OCI-LY7 (cell line): ENCODE measurements at regions not wholly inside any gene's neighbourhood (a gene's known extent, or its start where the extent isn't known, plus 50 kb on each side); places are given as distances from the start of the nearest gene placed in this dataset.

Source experiments
- EZH2phosphoT487 ChIP-seq: fragments of 200-600 bp; sonication (generic); IDR thresholded peaks from 2 replicates; pipeline ENCODE4 v1.6.1; 2018; ENCODE audit warnings: low read depth, borderline replicate concordance, mild to moderate bottlenecking, mixed run types, antibody characterized with exemption, low read length, moderate library complexity, mixed read lengths
- TF ChIP-seq, protein P1 (sequence below): fragments of 200-600 bp; sonication (generic); conservative IDR thresholded peaks from 2 replicates; pipeline ENCODE4 v1.5.1; 2014; ENCODE audit warnings: mild to moderate bottlenecking, antibody characterized with exemption, low read length, moderate library complexity, mixed read lengths

DNA sequence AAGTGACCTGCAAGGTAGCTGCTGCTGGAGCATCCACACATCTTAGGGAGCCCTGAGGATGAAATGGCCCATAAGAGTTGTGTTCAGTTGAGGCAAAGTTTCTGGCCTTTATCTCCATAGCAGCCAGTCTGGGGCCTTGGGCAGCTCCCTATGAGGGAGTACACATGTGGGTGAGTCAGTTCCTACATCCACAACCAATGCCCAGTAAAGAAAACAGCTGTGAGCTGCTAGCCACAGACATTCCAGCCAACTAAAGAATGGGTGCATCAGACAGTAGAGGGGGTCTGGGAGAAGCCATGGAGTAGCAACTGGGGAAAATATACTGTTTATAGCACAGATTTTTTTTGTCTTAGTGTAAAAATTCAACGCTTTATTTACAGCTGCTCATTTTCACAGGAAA, 720.7 kb downstream of the TLE1 start:
- TF ChIP-seq, protein P1, sequence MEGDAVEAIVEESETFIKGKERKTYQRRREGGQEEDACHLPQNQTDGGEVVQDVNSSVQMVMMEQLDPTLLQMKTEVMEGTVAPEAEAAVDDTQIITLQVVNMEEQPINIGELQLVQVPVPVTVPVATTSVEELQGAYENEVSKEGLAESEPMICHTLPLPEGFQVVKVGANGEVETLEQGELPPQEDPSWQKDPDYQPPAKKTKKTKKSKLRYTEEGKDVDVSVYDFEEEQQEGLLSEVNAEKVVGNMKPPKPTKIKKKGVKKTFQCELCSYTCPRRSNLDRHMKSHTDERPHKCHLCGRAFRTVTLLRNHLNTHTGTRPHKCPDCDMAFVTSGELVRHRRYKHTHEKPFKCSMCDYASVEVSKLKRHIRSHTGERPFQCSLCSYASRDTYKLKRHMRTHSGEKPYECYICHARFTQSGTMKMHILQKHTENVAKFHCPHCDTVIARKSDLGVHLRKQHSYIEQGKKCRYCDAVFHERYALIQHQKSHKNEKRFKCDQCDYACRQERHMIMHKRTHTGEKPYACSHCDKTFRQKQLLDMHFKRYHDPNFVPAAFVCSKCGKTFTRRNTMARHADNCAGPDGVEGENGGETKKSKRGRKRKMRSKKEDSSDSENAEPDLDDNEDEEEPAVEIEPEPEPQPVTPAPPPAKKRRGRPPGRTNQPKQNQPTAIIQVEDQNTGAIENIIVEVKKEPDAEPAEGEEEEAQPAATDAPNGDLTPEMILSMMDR = no peak
- TF ChIP-seq EZH2phosphoT487 = no peak
